Retinal pigment epithelial cell (primary cell): ENCODE measurements at regions not wholly inside any gene's neighbourhood (a gene's known extent, or its start where the extent isn't known, plus 50 kb on each side); places are given as distances from the start of the nearest gene placed in this dataset.

Experiments
- DNase-seq: peaks from one replicate; pipeline ENCODE4 v3.0.0-alpha.2; 2010; ENCODE audit warnings: low read depth
- H3K4me3 ChIP-seq: 2 replicates; pipeline ENCODE4 v1.5.1; 2011; ENCODE audit warnings: mild to moderate bottlenecking, low read length, control low read depth, moderate library complexity
- CTCF ChIP-seq: conservative IDR thresholded peaks from 2 replicates; pipeline ENCODE4 v1.5.1; 2011; ENCODE audit warnings: low read depth, low read length, control low read depth, inconsistent platforms

- no peak for TF ChIP-seq CTCF
- no peak overlapping the region for H3K4me3 ChIP-seq
- DNase-seq = no peak
Measured at GRCh38 chr3:98968824-98969223, 67.3 kb upstream of the DCBLD2 start.

- no peak overlapping the region for H3K4me3 ChIP-seq
- TF ChIP-seq CTCF = no peak
- no peak for DNase-seq
Measured at GRCh38 chr3:98968347-98968746, 66.9 kb upstream of the DCBLD2 start.

GRCh38 chr3:98967758-98968157 is 66.3 kb upstream of the DCBLD2 start:
- TF ChIP-seq CTCF = no peak
- H3K4me3 ChIP-seq = no peak overlapping the region
- no peak for DNase-seq

GRCh38 chr3:98966862-98967546 is 65.5 kb upstream of the DCBLD2 start:
- DNase-seq = no peak
- no peak overlapping the region for H3K4me3 ChIP-seq
- TF ChIP-seq CTCF = no peak

- DNase-seq = no peak
- no peak for TF ChIP-seq CTCF
- H3K4me3 ChIP-seq = no peak overlapping the region
Measured at GRCh38 chr3:98966434-98966833, 64.9 kb upstream of the DCBLD2 start.

GRCh38 chr3:98964784-98965183 is 63.3 kb upstream of the DCBLD2 start:
- no peak overlapping the region for H3K4me3 ChIP-seq
- DNase-seq = no peak
- TF ChIP-seq CTCF = no peak

GRCh38 chr3:98963546-98963945 is 62.1 kb upstream of the DCBLD2 start:
- no peak for DNase-seq
- H3K4me3 ChIP-seq = no peak overlapping the region
- TF ChIP-seq CTCF = no peak
